ENCODE measurements at regions not wholly inside any gene's neighbourhood (a gene's known extent, or its start where the extent isn't known, plus 50 kb on each side); places are given as distances from the start of the nearest gene placed in this dataset.

GRCh38 chr3:168416446-168416845 is 320.7 kb upstream of the GOLIM4 start:
- H3K9me3 ChIP-seq = no peaks in the 10 kb centered on the region
- H3K36me3 ChIP-seq = no peaks in the 10 kb centered on the region
- 76 to 85% methylated on average over 6 of the region's 6 CpGs for WGBS, 2 donors
- ATAC-seq (ENCODE audit: low FRiP score in 2 of 2) (no peak), DNase-seq (no peak)
- no peak overlapping the region for H3K27ac ChIP-seq
- H3K4me1 ChIP-seq = no peaks in the 10 kb centered on the region
- TF ChIP-seq POLR2A (IDR thresholded peaks at IDR 0.05) (no peak), POLR2AphosphoS5 (IDR thresholded peaks at IDR 0.05) (no peak), EP300 (IDR thresholded peaks at IDR 0.05) (no peak), CTCF (IDR thresholded peaks at IDR 0.05) (no peak)
- no peak overlapping the region for H3K4me3 ChIP-seq
- no peaks in the 10 kb centered on the region for H3K27me3 ChIP-seq

GRCh38 chr3:168414149-168414548 is 318.4 kb upstream of the GOLIM4 start:
- 85 to 92% methylated on average over 1 of the region's 1 CpG for WGBS, 2 donors
- no peak overlapping the region for H3K27ac ChIP-seq

DNA sequence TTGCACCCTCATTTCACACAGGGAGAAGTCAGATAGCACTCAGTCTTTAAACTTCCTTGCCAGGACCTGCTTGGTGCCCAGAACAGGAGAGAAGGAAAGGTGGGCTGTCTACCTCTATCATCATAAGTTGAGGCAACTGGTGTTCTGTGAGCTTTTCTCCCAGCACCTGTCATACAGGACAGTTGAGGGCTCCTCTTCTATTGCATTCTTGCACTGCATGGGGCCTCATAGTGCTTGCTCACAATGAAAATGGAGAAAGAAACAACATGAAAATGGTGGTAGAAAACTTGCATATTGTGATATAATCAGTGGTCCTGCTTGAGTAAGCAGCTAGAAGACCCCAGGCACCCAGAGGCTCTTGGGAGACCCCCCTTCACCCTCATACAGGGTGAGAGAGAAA is 311.7 kb upstream of the GOLIM4 start:
- ATAC-seq (ENCODE audit: low FRiP score in 2 of 2) = no peak
- H3K27ac ChIP-seq = no peak overlapping the region

More at GRCh38 chr3:168414149-168414548, 318.4 kb upstream of the GOLIM4 start:
- no peaks in the 10 kb centered on the region for H3K36me3 ChIP-seq
- H3K9me3 ChIP-seq = no peaks in the 10 kb centered on the region
- H3K27me3 ChIP-seq = no peaks in the 10 kb centered on the region
- H3K4me1 ChIP-seq = no peaks in the 10 kb centered on the region
- no peak for DNase-seq
- no peak overlapping the region for H3K4me3 ChIP-seq
- ATAC-seq (ENCODE audit: low FRiP score in 2 of 2) = peak in 1 of 2 donors; percentile 34
- TF ChIP-seq POLR2A (IDR thresholded peaks at IDR 0.05) = no peak
- no peak for TF ChIP-seq CTCF (IDR thresholded peaks at IDR 0.05)
- no peak for TF ChIP-seq POLR2AphosphoS5 (IDR thresholded peaks at IDR 0.05)
- TF ChIP-seq EP300 (IDR thresholded peaks at IDR 0.05) = no peak

DNA sequence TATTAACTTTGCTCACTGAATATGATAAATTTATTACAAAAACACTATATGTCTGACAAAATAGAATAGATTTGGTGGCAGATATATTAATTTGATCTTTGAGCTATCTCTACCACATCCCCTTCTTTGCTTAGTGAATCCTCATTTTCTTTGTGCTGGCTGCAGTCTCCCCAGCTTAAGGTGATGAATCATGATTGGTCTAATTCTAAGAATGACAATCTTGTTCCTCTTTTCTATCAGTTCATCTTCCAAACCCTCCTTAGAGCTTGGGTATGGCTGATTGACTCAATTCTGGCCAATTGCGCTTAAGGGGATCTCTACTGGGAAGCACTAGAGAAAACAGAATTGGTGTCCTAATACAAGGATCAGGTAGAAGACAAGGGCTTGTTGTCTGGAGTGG is 309.6 kb upstream of the GOLIM4 start:
- no peak for DNase-seq
- H3K36me3 ChIP-seq = no peaks in the 10 kb centered on the region
- H3K27me3 ChIP-seq = no peaks in the 10 kb centered on the region
- TF ChIP-seq POLR2A (IDR thresholded peaks at IDR 0.05) (no peak), CTCF (IDR thresholded peaks at IDR 0.05) (no peak), POLR2AphosphoS5 (IDR thresholded peaks at IDR 0.05) (no peak), EP300 (IDR thresholded peaks at IDR 0.05) (no peak)
- no peak overlapping the region for H3K4me3 ChIP-seq
- ATAC-seq (ENCODE audit: low FRiP score in 2 of 2) = no peak
- H3K9me3 ChIP-seq = no peaks in the 10 kb centered on the region
- no peaks in the 10 kb centered on the region for H3K4me1 ChIP-seq
- H3K27ac ChIP-seq = no peak overlapping the region
- 100% methylated on average over 1 of the region's 1 CpG for WGBS, 2 donors

More for the DNA sequence above, 311.7 kb upstream of the GOLIM4 start:
- no peaks in the 10 kb centered on the region for H3K9me3 ChIP-seq
- H3K4me1 ChIP-seq = no peaks in the 10 kb centered on the region
- no peak for DNase-seq
- no peak overlapping the region for H3K4me3 ChIP-seq
- no peak for TF ChIP-seq POLR2AphosphoS5 (IDR thresholded peaks at IDR 0.05)
- TF ChIP-seq POLR2A (IDR thresholded peaks at IDR 0.05) = no peak
- no peak for TF ChIP-seq EP300 (IDR thresholded peaks at IDR 0.05)
- no peak for TF ChIP-seq CTCF (IDR thresholded peaks at IDR 0.05)
- no peaks in the 10 kb centered on the region for H3K36me3 ChIP-seq
- no peaks in the 10 kb centered on the region for H3K27me3 ChIP-seq

DNA sequence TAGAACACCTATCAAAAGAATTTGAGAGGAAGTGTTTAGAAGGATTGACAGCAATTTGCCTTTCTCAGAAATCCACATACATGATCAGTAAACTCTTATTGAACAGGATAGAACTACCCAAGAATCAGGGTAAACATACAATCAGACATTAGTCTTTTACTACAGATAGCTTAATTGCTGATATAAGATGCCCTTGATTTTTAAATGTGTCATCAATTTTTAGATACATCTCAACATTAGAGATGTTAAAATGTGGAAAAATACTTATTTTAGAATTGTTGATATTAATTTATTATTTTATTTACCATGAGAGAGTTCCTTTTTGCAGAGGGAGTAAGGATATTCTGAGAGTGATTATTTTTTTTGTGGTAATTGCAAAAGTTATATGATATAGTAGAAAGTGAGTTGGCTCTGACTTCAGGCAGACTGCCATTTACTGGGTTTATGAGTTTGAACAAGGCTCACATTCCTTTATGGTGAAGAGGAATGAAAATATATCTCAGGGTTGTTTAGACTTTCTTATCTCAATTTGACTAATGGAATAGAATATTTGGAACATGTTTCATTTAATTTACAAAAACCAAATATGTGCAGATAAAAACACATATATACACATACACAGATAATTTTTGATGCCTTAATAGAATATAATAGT is 302.8 kb upstream of the GOLIM4 start:
- DNase-seq = no peak
- H3K9me3 ChIP-seq = no peaks in the 10 kb centered on the region
- no peaks in the 10 kb centered on the region for H3K36me3 ChIP-seq

More for the DNA sequence above, 302.8 kb upstream of the GOLIM4 start:
- no peaks in the 10 kb centered on the region for H3K27me3 ChIP-seq
- no peak for TF ChIP-seq POLR2AphosphoS5 (IDR thresholded peaks at IDR 0.05)
- no peak for TF ChIP-seq POLR2A (IDR thresholded peaks at IDR 0.05)
- TF ChIP-seq EP300 (IDR thresholded peaks at IDR 0.05) = no peak
- TF ChIP-seq CTCF (IDR thresholded peaks at IDR 0.05) = no peak
- no peak overlapping the region for H3K27ac ChIP-seq
- no peaks in the 10 kb centered on the region for H3K4me1 ChIP-seq
- H3K4me3 ChIP-seq = no peak overlapping the region
- ATAC-seq (ENCODE audit: low FRiP score in 2 of 2) = no peak

Measured in upper lobe of left lung (tissue), 6 donors.